ENCODE measurements at regions not wholly inside any gene's neighbourhood (a gene's known extent, or its start where the extent isn't known, plus 50 kb on each side); places are given as distances from the start of the nearest gene placed in this dataset.

DNA sequence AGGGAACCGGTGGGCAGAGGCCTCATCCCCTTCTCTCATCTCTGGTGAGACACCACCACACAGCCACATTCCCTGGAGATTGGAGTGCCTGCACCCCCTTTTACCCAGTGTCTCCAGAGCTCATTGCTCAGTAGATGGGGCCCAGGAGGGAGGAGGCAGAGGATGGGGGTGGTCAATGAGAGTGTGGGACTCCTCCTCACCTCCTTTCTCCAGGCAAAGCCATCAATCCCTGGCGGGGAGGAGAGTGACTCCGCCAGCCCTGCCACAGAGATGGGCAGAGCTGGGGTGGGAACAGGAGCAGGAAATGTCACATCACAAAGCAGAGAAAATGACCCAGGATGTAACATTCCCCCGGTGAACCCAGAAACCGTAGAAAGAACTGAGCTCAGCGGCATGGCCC is 117.2 kb downstream of the MATN1 start:
- no peak for DNase-seq

DNA sequence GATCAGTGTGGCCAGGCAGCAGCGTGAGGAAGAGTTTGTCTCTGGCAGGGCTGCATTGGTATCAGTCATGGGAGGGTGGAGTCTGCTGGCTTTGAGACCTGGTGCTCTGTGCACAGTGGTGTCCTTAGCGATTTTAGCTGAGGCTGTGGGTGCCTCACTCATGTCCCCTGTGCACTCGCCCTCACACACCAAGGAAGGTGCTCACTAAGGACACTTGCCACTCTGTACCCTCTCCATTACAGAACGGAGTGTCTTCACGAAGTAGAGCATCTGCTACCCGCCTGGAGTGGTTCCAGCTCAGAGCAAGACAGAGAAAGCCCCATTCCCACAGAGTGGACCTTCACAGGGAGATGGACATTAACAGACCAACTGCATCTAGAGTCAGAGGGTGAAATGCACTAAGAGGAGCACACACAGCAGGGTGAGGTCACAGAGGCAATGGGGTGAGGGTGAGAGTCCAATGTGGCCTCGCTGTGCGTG is 117.9 kb downstream of the MATN1 start:
- DNase-seq, result no peak

DNA sequence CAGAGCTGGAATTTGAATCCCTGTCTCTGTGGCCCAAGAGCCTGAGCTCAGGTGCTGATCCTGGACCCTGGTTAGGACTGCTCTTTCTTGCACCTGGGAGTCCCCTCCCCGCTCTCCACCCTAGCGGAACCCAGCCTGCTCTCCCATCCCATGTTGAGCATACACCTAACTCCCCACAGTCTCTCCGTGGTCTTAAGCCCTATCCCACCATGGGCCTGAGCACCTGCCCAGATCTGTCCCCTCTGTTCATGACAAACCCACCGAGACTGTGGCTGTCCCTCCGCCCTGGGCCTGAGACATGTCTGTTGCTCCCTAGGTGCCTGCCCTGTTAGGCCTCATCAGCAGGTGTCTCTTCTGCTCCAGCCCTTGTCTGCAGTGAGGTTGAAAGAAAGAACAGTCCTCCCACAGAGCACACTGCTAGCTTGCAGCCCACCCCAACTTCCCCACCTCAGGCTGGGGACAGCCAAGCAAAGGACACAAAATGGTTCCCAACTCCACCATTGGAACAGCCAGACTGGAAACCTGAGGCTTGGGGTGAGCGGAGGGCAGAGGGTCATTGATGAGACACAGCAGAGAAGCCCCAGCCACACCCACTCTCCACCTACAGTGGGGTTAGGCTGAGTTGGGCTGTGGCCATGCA is 118.5 kb downstream of the MATN1 start:
- DNase-seq, result no peak

DNA sequence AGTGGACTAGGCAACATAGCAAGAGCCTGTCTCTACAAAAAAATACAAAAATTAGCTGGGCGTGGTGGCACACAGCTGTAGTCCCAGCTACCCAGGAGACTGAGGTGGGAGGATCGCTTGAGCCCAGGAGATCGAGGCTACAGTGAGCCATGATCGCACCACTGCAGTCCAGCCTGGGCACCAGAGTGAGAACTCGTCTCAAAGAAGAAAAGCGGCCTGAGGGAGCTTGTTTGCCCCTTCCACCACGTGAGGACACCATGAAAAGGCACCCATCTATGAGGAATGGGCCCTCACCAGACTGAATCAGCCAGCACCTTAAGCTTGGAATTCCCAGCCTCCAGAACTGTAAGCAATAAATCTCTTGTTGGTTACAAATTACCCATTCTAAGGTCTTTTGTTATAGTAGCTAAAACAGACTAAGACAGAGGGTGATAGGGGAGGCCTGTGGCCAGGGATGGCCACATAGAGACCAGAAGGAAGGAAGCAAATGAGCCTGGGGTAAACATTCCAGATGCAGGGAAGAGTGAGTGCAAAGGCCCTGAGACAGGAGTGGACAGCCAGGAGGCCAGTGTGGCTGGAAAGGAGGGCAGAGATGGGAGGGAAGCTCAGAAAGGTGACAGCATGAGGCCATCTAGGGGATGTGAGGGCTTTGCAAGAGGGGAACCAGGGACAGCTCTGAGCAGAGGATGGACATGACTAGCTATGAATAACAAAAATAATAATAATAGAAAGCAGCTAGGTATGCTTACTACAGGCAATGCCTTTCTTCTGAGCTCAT is 120.1 kb downstream of the MATN1 start:
- no peak for DNase-seq

DNA sequence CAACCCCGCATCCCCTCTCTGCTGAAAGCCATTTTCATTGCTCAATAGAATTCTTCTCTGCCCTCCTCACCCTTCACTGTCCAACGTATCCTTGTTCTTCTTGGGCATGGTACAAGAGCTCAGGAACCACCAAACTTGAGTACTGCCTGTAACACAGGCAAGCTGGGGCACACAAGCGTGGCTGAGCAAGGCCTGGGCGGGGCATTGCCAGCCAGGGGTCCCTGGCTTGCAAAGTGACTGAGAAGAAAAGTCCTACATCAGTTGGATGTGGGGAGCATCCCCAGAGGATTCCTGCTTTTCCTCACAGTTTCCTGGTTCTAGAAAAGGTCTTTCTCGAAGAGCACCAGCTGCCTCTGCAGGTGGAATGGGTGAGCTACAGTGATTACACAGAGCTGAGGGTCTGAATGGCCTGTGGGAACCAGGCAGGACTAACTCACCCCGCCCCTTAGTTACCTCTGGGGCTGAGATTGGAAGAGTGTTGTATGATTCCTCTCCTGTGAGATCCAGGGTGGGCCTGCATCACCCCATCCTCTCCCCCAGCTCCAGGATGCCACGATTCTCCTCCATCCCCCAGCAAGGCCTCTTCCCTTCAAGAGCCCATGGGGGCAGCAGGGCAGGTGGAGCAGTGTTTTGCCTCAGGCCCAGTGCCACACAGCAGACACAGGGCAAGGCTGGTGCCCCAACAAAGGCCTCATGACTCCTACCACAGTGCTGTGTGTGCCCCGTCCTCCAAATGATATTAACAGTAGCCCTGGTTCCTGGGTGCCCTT is 121.9 kb downstream of the MATN1 start:
- DNase-seq, result no peak

DNA sequence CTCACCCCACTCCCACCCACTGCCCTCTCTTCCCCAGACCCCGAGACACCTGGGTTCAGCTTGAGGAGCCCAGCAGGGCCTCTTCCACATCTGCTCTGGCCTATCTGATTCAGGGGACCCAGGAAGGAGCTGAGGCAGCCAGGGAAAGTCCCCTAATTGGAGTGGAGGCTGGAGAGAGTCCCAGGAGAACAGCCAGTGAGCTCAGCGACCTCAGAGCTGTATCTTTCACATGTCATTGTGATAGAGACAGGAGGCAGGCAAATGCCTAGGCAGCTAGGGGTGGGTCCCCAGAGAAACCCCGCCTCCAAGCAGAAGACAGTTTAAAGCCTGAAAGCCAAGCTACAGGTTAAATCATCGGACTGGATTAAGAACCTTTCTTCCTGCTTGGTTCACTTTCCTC is 122.7 kb downstream of the MATN1 start:
- peak; percentile 56 for DNase-seq

DNA sequence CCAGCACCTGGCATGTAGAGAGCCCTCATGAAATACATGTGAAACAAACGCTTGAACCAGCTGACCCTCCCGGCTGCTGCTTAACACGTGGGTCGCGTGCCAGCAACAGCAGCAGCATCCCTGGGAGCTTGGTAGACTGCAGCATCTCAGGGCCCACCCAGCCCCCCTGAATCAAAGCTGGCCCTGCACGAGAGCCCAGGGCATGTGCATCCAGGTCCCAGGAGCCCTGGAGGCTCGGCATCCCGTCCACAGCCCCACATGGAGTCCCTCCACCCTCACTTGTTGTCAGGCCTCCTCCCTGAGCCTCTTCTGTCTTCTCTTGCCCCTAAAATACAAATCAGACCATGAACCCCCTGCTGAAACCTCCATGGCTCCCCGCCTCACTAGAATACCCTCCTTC is 123.1 kb downstream of the MATN1 start:
- peak; percentile 92 for DNase-seq

DNA sequence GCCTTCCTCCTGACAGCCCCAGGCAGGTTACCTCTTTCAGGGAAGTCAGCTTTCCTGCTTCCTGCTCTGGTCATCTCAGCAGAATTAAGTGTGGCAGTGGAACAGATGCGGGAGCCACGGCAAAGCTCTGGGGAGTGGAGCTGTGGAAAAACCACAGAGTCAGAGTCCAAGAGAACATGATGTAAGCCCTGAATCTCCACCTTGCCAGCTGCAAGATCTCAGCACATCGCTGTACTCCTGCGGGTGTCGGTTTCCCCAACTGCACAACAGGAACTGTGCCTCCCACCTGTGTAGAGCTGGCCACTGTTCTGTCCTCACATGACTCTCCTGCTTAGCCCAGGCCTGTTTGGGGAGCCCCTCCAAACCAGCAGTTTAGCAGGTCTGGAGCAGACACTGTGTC is 123.7 kb downstream of the MATN1 start:
- DNase-seq, result peak; percentile 65

GRCh38 chr1:30598571-30599114 is 124.7 kb downstream of the MATN1 start:
- no peak for DNase-seq

- DNase-seq, result no peak
Observed at GRCh38 chr1:30597711-30598110, 125.7 kb downstream of the MATN1 start.

DNA sequence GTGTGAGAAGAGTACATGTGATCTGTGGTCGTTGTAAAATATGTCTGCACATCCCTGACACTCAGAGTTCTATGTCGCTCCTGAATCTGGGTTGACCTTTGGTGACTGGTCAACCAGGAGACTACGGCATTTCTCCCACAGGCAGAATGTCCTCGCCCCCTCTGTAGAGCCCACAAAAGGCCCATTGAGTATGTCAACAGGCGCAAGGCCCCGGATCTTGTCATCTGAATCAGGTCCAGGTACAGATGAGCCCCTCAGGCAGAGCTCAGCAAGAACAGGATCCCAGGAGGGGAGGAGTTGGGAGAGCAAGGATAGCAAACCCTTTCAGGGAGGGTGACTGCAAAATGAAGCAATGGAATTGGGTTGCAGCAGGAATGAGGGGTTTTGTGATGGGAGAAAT is 126.5 kb downstream of the MATN1 start:
- DNase-seq, result no peak

DNA sequence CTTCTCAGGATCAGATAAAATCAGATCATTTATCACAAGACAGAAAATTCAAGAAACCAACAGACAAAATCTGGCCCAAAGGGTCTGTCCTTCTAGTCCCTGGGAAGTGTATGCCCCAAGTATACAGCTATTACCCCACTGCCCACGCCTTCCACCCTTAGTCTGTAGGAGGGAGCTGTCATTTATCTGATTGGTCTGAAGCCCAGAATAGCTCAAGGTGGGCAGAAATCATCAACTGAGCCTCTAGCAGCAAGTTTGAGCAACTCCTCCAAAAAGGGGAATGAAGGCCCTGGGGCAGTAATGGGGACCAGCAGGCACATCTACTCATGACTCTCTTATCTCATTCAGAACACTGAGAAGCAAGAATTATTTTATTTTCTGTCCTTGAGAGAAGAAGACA is 126.9 kb downstream of the MATN1 start:
- no peak for DNase-seq

DNA sequence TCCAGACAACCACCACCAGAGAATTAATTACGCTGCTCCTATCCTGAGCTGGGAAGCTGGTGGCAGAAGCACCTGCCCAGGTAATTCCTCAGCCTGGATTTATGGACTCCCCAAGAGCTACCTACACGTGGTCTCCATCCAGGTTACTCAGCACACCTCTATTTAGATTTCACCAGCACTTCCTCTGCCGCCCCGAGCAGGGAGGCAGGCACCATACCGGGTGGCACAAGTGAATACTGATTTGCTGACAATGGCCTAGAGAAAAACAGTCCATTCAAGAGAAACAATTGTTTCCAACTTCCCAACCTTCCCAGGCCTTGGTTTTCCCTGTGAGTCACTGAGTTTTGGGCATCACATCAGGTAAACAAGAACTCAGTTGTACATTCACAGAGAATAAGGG is 134.3 kb downstream of the MATN1 start:
- DNase-seq, result no peak

DNA sequence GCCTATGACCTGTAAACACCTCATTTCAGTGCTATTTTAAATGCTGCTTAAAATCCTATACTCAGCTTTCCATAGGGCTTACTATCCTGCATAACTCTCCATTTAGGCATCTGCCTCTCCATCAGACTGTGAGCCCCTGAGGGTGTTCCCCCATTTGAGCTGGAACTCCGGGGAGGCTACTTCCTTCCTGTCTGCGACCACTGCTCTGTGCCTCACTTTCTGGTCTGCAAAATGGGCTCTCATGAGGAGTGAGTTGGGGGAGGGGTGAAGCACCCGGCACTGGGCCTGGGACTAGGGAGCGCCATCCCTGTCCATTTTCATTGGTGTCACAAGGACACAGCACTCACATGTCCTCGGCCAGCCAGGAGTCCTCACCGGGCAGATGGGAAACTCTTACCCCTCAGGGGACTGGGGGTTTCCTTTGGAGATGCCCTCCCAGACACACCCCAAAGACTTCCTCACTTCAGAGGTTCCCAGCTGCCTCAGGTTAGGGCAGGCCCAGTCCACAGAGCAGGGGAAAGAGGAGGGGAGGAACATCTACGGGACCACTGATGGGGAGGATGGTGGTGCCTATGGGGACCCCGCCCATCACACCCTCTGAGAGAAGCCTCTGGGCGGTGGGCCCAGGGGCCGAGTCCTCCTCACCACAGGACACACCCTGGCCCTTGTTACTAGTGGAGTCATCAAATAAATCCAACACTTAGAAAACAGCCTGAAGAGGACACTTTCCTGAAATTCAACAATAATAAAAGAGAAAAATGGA is 134.9 kb downstream of the MATN1 start:
- no peak for DNase-seq

DNA sequence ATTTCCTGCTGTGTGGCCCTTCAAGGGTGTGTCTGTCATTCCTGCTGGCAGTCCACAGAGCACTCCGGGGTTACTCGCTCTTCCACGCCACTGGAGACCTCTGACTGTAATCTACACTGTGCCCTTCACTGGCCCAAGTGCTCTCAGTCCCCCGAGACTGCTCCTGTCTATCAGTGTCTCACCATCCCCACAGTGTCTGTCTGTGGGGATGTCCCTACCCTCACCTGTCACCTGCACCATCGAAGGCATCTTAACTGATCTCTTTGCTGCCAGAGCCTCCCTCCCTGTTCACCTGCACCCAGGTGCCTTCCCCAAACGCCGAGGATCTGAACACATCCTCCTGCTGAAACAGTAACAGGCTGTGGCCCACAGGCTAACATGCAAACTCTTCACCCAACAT is 136.7 kb downstream of the MATN1 start:
- DNase-seq, result no peak

GRCh38 chr1:30579580-30579979 is 143.8 kb downstream of the MATN1 start:
- DNase-seq, result no peak

- no peak for DNase-seq
Observed at GRCh38 chr1:30575066-30575465, 148.3 kb downstream of the MATN1 start.

DNA sequence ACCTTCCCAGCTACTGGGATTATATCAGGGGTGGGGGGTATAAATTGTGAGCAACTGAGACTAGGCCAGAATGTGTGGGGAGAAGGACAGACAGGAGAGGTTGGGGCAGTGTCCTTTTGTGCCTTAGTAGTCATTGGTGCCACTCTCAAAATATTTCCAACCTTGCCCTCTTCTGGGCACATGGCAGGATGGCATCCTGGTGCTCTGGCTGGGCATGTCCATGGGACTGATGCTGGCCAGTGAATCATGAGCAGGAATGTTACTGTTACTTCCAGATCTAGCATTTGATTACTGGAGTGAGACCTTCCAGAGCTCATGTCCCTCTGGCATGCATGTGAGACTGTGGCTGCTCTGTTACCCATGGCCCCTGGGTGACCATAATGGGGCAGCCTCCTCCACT is 151.2 kb downstream of the MATN1 start:
- DNase-seq, result no peak

DNA sequence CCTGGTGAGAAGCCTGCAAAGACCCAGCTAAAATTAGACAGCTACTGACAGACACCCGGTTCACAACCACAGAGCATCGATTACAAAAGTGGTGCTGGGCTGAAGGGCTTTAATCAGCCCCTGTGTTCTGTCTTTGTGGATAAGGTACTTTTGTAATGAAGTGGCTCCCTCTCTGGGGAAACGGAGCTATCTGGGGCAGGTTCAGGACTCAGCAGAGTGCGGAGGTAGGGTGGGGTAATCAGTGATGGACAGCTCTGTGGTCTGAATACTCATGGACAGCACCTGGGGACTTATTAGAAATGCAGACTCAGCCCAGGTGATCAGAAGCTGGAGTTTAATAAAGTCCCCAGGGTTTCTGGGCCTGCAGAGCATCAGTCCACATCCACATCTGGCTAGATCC is 152.0 kb downstream of the MATN1 start:
- no peak for DNase-seq

- DNase-seq, result no peak
Observed at GRCh38 chr1:30569384-30569783, 154.0 kb downstream of the MATN1 start.

GRCh38 chr1:30562559-30562958 is 160.8 kb downstream of the MATN1 start:
- DNase-seq, result no peak

DNA sequence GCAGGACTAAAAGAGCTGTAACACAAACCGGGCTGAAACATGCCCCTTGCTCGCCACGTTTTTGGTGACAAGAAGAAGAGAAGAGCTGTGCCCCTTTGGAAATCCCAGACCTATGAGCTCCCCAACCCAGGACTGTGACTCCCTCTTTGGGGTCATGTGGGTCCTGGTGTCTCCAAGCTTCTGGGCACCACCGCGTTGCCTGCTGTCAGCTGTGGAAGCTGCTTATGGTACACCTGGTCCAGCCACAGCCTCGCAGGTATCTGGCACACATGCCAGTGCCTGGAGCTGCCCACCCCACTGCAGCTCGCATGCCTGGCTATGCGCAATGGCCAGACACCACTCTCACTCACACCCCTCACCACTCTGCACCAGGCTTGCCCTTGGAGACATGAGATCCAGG is 171.8 kb downstream of the MATN1 start:
- DNase-seq, result no peak

Measured in DMS153 (cell line).